Astrocyte of the spinal cord (primary cell): ENCODE measurements at regions not wholly inside any gene's neighbourhood (a gene's known extent, or its start where the extent isn't known, plus 50 kb on each side); places are given as distances from the start of the nearest gene placed in this dataset.
A peak's percentile ranks its signal among the peaks of the same experiment; 100 is the strongest.

ENCODE experiments used
- DNase-seq: peaks from one replicate; pipeline ENCODE4 v3.0.0; 2011; ENCODE audit warnings: low read depth, low spot score
- H3K4me3 ChIP-seq: 2 replicates; pipeline ENCODE4 v1.5.1; 2011; ENCODE audit warnings: low read depth, mild to moderate bottlenecking, low read length, moderate library complexity
- in situ Hi-C: cut with HindIII; loops from 2 replicates; pipeline ENCODE4 v1.10.0; 2017; ENCODE audit warnings: low sequenced_read_pairs
- TF ChIP-seq, protein P1 (sequence below): IDR thresholded peaks from 2 replicates; pipeline ENCODE4 v1.5.1; 2012; ENCODE audit warnings: low read depth, mild to moderate bottlenecking, low read length, inconsistent platforms

DNA sequence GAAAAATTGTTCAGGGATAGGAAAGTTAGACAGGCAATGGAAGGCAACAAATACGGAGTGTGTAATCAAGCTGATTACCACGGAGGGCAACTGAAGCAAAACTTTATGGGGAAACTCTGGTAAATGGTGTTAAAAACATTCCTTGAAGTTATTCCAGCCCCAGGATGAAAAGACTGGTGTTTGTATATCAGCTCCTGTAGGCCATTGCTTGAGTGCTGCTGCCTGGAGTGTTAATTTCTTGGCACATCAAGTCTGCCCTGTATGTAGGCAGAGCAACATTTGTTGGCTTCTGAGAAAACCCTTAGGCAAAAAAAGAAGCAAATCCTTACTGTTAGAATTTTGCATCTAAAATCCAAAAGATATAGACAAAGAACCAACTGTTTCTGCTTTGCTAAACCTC lies 686.5 kb upstream of the ACO1 start:
- in situ Hi-C loops = no loop called here
- no peak overlapping the region for H3K4me3 ChIP-seq
- no peak for DNase-seq
- TF ChIP-seq, protein P1, sequence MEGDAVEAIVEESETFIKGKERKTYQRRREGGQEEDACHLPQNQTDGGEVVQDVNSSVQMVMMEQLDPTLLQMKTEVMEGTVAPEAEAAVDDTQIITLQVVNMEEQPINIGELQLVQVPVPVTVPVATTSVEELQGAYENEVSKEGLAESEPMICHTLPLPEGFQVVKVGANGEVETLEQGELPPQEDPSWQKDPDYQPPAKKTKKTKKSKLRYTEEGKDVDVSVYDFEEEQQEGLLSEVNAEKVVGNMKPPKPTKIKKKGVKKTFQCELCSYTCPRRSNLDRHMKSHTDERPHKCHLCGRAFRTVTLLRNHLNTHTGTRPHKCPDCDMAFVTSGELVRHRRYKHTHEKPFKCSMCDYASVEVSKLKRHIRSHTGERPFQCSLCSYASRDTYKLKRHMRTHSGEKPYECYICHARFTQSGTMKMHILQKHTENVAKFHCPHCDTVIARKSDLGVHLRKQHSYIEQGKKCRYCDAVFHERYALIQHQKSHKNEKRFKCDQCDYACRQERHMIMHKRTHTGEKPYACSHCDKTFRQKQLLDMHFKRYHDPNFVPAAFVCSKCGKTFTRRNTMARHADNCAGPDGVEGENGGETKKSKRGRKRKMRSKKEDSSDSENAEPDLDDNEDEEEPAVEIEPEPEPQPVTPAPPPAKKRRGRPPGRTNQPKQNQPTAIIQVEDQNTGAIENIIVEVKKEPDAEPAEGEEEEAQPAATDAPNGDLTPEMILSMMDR = no peak

- TF ChIP-seq, protein P1 = no peak
- in situ Hi-C loops = no loop called here
- DNase-seq = no peak
- no peak overlapping the region for H3K4me3 ChIP-seq
These were observed 684.6 kb upstream of the ACO1 start for GRCh38 chr9:31699836-31700235.

DNA sequence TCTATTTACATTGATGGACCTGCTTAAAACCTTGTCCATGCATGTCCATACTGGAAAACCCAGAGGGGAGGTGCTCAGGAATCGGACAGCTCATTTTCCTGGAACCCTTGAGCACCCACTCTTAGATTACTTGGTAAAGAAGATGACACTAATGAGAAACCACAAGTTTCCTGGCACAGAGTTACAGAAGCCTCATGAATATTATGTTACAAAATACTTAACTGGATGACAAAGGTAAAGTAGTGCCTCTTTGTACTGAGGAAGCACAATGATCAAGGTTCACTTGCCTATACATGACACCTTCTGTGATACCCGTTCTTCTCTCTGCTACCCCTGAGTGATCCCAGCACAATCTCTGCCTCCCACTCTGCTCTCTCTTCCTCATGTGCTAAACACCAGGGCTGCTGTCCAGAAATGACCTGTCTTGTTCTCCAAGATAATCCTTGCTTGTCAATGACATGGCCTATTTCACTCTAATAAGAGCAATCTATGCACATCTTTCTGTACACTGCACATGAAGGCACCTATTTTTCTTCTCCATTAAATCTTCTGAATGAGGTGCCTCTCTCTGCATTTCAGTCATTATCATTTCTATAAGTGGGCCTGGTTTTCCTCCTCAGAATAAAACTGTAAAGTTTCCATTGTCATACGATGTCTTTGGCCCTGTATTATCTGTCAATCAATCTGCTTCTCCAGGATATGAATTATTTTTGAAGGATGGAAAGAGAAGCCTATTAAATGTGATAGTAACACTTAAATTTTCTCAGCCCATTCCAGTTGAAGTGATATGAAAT lies 684.0 kb upstream of the ACO1 start:
- no peak for DNase-seq
- in situ Hi-C loops = no loop called here
- TF ChIP-seq, protein P1 = no peak

DNA sequence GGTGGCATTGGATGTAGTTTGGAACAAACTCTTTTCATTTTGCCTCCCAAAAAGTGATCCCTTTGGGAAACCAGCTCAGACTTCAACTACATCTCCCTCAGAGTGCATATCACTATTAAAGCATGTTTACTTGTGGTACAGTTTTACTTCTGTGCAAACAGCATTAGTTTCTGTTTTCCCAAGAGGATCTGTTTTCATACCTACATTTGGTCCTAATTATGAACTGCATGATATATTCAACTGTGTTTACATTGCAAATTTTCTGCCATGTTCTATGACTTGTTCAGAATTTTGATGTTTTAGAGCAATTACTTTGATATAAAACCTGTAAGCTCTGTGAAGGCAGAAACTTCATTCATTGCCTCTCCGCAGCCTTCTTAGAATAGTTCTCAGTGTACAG lies 681.5 kb upstream of the ACO1 start:
- in situ Hi-C loops = no loop called here
- TF ChIP-seq, protein P1 = no peak
- DNase-seq = no peak
- H3K4me3 ChIP-seq = no peak overlapping the region

More for the DNA sequence above, 684.0 kb upstream of the ACO1 start:
- H3K4me3 ChIP-seq = no peak overlapping the region

DNA sequence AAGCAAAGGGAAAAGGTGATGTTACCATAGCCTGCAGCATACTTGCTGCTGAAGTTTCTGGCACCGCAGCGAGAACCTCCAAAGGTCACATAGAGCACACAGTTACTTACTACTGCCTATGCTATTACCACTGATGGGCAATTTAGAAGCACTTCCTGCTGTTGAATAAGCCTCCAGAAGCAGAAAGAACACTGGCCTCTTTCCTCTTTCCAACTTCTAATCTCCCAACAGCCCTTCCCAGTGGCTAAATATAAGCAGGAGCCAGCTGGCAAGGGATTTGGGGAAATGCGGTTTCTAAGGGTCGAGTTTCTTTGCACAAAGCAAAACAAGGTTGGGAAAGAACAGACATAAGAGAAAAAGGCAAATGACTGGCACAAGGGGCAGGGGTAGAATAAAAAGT lies 669.2 kb upstream of the ACO1 start:
- TF ChIP-seq, protein P1 = no peak
- in situ Hi-C loops = no loop called here
- peak; percentile 8 for DNase-seq

DNA sequence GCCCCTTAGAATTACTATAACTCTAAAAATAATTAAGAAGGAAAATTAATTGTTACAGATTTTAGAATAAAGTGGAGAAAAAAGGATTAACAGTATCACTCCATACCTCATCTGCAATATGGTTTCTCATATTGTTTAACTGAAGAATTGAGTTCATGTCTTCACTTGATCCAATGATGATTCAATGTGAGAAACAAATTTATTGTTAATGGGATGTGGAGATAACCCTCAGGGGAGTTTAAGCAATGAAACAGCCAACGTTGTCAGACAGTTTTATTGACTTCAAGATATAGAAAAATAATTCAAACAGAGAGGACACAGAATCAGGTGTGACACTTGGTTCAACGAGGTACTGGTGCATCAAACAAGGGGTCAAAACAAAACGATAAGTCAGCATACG lies 665.2 kb upstream of the ACO1 start:
- no peak overlapping the region for H3K4me3 ChIP-seq
- no peak for DNase-seq
- in situ Hi-C loops = no loop called here
- TF ChIP-seq, protein P1 = no peak

More for the DNA sequence above, 669.2 kb upstream of the ACO1 start:
- no peak overlapping the region for H3K4me3 ChIP-seq
